ENCODE measurements at regions not wholly inside any gene's neighbourhood (a gene's known extent, or its start where the extent isn't known, plus 50 kb on each side); places are given as distances from the start of the nearest gene placed in this dataset.

- no peak for TF ChIP-seq FOXM1 (IDR thresholded peaks at IDR 0.05; ENCODE audit: borderline replicate concordance)
- no peak for TF ChIP-seq FOXA1 (IDR thresholded peaks at IDR 0.05)
- TF ChIP-seq ELF4 (IDR thresholded peaks at IDR 0.05) = no peak
- TF ChIP-seq SUZ12 (IDR thresholded peaks at IDR 0.05) = no peak
- TF ChIP-seq SP1 (IDR thresholded peaks at IDR 0.05) = no peak
- TF ChIP-seq NFRKB (IDR thresholded peaks at IDR 0.05) = no peak
Measured at GRCh38 chr12:63304887-63305316, 153.9 kb upstream of the AVPR1A start.
